ENCODE measurements at regions not wholly inside any gene's neighbourhood (a gene's known extent, or its start where the extent isn't known, plus 50 kb on each side); places are given as distances from the start of the nearest gene placed in this dataset.

DNA sequence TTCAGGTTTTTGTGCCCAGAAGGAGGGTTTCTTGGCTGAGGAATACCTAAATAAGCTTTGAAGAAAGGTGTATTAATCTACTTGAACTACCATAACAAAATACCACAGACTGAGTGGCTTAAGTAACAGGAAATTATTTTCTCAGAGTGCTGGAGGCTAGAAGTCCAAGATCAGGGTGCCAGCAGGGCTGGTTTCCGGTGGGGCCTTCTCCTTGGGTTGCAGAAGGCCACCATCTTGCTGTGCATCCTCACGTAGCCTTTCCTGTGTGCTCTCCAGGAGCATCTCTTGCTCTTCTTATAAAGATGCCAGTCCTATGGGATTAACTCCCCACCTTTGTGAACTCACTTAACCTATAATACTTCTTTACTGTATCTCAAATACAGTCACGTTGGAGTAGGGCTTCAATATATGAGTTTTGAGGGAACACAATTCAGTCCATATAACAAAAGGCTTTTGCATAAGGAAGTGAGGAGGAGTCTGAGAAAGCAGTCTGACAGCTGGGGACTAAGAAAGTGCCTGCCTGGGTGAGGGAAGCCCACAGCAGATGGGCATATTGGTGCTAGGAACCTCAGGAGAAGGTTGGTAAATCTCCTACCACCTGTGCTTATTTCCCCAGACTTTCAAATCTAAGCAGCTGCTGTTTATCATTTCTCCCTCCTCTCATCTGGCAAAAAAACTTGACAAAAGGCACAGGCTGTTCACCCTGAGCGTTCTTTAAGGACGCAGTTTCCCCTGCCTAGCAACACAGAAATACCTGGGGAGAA lies 89.6 kb upstream of the CBLB start:
- DNase-seq (ENCODE audit: low spot score) = no peak
- TF ChIP-seq, protein P1, sequence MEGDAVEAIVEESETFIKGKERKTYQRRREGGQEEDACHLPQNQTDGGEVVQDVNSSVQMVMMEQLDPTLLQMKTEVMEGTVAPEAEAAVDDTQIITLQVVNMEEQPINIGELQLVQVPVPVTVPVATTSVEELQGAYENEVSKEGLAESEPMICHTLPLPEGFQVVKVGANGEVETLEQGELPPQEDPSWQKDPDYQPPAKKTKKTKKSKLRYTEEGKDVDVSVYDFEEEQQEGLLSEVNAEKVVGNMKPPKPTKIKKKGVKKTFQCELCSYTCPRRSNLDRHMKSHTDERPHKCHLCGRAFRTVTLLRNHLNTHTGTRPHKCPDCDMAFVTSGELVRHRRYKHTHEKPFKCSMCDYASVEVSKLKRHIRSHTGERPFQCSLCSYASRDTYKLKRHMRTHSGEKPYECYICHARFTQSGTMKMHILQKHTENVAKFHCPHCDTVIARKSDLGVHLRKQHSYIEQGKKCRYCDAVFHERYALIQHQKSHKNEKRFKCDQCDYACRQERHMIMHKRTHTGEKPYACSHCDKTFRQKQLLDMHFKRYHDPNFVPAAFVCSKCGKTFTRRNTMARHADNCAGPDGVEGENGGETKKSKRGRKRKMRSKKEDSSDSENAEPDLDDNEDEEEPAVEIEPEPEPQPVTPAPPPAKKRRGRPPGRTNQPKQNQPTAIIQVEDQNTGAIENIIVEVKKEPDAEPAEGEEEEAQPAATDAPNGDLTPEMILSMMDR (IDR thresholded peaks at IDR 0.05; ENCODE audit: extremely low read depth, missing control alignments) = no peak

DNA sequence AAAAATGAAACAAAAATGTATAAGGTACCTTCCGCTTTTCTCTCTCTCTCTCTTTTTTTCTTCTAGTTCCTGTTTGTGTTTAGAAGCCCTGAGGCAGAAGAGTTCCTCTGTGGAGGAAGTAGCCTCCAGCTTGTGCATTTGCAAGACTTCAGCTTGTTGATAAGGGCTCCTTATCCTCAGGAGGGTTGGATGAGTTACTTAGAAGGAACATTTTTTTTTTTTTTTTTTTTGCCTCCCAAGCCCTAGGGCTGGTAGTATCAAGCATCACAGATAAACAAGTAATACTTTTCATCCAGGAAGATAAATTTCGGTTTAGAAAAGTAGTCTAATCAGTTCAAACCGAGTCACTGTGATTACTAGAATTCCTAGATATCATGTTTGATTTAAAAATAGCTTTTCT lies 91.0 kb upstream of the CBLB start:
- TF ChIP-seq, protein P1 (IDR thresholded peaks at IDR 0.05; ENCODE audit: extremely low read depth, missing control alignments) = no peak
- DNase-seq (ENCODE audit: low spot score) = no peak

DNA sequence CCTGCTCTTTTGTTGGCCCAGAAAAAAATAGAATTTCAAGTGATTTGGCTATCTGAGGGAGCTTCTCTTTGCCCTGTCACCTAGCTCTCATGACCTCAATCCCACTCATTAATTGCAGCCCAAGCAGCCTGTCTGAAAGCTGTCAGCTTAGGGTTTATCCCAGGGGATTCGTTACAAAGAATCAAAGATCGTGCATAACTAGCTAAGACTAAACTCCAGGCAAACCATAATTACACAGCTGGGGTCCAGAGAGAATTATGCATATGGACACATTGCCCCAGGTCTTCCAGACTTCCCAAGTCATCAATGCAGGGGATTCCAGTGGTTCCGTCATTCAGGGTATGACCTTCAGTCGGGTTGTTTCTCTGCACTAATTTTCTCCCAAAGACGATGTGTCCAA lies 91.6 kb upstream of the CBLB start:
- TF ChIP-seq, protein P1 (IDR thresholded peaks at IDR 0.05; ENCODE audit: extremely low read depth, missing control alignments) = no peak
- no peak for DNase-seq (ENCODE audit: low spot score)

DNA sequence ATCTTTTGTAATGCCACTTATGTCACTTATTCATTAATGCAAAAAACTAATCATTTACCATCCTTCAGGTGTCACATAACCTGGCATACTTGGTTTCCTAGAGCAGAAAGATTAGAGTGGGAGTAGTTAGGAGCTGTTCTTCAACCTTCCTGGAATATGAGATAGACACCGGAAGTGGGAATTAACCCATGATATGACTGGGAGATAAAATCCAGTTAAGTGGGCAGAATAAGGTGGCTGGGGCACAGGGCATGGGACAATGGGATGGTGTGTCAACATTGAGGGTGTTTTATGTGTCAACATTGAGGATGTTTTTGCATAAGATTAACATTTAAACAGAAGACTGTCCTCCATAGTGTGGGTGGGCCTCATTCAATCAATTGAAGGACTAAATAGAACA lies 94.3 kb upstream of the CBLB start:
- no peak for DNase-seq (ENCODE audit: low spot score)
- TF ChIP-seq, protein P1 (IDR thresholded peaks at IDR 0.05; ENCODE audit: extremely low read depth, missing control alignments) = no peak

DNA sequence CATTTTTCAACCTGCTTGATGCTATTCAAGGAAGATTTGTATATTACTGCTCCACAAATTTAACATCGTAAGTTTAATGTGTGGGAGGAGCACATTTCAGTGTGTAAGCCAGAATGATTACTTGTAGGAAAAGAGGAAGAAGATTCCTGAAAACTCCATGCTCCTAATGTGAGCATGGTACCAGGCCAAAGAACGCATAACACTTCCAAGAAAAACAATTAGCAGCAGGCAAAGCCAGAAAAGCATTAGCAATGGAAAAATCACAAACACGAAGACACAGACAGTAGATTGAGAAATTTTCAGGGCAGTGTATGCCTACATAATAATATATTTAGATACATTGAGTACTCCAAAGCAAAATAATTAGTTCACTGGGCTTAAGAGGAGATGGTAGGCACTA lies 96.6 kb upstream of the CBLB start:
- TF ChIP-seq, protein P1 (IDR thresholded peaks at IDR 0.05; ENCODE audit: extremely low read depth, missing control alignments) = no peak
- DNase-seq (ENCODE audit: low spot score) = no peak

DNA sequence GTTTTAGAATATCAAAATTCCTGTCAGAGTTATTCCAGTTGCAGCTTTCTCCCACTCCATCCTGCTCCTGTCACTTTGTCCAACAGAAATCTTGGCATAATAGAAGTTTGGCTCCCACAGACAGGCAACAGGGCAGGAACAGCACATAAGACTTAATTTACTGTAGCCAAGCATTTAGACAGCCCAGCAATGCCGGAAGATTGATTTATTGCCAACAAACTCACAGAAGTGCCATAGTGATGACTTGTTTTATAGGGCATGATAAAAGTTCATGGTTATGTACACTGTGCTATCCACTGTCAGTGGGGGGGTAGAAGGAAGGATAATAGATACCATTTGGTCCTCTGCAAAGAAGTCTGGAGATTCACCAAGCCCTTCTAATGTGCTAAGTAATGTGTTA lies 98.3 kb upstream of the CBLB start:
- TF ChIP-seq, protein P1 (IDR thresholded peaks at IDR 0.05; ENCODE audit: extremely low read depth, missing control alignments) = no peak

DNA sequence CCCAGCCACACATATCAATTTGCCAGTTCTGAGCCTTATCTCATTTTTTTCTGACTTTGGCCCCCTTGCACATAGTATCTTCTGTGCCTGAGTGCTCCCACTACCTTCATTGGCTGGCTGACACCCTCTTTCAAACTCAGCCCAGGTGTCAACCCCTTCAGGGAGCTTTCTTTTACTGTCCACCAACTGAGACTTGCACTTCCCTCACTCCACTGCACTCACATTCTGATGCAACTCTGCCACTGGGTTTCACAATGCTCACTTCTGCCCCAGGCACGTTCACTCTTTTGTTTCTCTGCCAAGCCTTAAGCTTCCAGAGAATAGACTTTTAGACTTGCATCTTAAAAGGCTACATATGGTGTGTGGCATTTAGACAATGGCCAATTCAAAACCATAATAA lies 101.5 kb upstream of the CBLB start:
- no peak for DNase-seq (ENCODE audit: low spot score)

More for the DNA sequence above, 98.3 kb upstream of the CBLB start:
- DNase-seq (ENCODE audit: low spot score) = no peak

More for the DNA sequence above, 101.5 kb upstream of the CBLB start:
- TF ChIP-seq, protein P1 (IDR thresholded peaks at IDR 0.05; ENCODE audit: extremely low read depth, missing control alignments) = no peak

Data from GM20000 (cell line).